Stimulated activated CD4-positive, alpha-beta T cell treated with anti-CD3 and anti-CD28 coated beads, Interleukin-2, amount 100 ng/mL, for 4 hours (primary cell): ENCODE measurements at regions not wholly inside any gene's neighbourhood (a gene's known extent, or its start where the extent isn't known, plus 50 kb on each side); places are given as distances from the start of the nearest gene placed in this dataset.

ENCODE experiments used
- DNase-seq: peaks from one replicate; pipeline ENCODE4 v3.0.0-alpha.2; 2020; ENCODE audit warnings: low read depth

DNA sequence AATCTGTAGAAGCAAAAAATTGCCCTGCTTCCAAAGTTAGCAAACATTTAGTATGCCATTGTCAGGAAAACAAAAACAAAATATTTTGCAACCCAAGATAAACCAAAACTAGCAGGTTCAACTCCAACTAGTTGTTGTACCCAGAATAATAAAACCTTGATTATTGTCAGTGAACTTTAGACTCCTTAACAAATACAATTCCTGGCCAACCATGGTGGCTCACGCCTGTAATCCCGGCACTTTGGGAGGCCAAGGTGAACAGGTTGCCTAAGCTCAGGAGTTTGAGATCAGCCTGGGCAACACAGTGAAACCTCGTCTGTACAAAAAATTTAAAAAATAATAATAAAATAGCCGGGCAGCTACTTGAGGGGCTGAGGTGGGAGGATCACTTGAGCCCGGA, 53.6 kb upstream of the EPCAM start:
- no peak for DNase-seq

DNA sequence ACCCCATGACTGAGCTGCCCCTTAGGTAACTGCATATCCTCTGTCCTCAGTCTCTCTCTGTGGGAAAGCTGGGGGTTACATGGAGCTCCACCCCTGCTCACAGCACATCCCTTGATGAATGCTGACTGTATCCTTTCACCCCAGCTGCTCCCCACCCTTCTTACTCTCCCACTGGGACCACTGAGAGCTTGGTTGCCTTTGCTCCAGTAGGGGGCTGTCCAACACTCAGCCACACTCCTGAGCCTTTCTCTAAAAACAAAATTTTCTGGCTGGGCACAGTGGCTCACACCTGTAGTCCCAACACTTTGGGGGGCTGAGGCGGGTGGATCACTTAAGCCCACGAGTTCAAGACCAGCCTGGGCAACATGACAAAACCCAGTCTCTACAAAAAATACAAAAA, 55.4 kb upstream of the EPCAM start:
- DNase-seq: no peak

DNA sequence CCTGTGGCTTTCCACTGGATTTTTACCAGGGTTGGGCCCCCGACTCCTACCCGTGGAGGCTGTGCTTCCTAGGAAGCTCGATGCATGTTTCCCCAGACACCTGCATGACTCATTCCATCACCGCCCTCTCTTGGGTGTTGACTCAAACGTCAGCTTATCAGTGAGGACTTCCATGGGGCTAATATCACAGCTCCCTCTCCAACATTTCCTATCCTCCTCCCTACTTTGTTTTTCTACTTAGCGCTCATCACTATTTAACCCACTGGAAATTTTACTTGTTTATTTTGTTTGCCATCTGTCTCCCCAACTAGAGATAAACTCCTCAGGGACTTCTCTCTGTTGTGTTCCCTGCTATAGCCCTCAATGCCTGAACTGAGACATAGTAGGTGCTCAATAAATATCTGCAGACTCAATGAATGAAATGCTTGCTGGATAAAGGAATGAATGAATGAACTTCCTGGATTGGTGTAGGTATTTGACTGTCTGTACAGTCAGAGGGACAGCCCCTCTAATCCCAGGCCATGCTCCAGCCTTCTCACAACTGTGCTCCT, 55.9 kb upstream of the EPCAM start:
- DNase-seq: no peak

DNA sequence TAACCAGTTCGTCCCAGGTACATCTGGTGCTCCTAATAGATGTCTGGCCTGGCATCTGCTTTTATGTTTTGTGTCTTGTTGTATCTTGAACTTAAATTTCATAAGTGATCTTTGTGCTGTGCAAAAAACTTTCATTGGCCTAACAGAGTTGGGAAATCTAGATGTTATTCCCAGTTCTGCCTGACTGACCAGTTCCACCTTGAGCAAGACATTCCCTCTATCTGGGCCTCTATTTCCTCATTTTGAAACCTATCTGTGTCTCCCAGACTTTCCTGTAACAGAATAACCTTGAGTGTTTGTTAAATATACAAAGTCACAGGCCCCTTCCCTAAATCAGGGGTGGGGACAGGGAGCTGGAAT, 56.6 kb upstream of the EPCAM start:
- DNase-seq: no peak

DNA sequence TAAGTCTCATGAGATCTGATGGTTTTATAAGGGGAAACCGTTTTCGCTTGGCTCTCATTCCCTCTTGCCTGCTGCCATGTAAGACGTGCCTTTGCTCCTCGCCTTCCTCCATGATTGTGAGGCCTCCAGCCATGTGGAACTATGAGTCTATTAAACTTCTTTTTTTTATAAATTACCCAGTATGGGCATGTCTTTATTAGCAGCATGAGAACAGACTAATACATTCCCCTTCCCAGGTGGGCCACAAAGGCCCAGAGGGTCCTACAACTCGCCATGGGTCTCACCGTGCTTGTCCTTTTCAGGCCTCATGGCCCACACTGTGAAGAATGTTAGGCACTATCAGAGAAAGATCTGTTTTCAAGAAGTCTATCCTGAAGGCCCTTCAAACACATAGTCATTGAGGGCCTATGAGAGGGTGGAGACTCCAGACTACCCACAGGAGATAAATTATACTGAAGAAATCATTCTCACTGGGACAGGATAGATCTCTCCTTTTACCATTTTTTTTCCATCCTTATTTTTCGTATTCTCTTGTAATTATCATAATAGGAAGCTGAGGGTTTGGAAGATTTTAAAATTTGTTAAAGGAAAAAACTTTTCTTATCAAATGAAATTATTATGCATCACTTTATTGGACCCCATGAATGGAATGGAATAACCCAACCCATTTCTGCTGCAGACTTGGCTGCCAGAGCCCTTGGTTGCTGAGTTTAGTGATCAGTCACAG, 57.2 kb upstream of the EPCAM start:
- no peak for DNase-seq

DNA sequence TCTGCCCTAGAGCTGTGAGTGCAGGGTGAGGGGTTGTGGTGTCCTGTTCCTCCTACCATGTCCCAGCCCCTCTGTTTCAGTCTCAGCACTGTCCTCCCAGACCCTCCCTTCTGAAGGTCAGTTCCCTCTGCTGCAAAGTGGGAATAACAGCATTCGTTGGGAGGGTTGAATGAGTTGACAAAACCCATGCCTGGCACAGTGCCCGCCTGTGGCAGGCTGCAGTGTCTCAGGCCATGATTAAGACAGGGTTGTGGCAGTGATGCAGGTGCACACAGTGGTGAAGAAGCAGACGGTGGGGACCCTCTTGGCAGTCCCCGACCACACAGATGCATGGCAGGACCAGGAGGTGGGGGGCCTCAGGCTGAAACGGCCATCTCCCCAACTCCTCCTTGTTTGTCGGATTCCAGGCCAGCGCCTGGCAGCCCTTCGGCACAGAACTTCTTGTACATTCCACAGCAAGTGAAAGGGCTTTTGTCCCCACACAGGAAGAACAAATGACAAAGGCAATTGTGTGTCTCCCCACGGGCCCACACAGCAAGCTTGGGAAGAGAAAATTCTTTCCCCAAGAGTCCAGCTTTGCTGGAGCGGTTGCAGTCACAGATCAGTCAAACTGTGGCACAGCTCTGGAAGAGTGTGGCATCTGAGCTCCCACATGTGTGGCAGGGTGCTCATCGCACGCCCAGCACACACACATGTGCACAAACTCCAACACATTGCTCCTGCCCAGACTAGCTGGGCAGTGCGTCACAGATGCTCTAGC, 58.1 kb upstream of the EPCAM start:
- DNase-seq: no peak

GRCh38 chr2:47309952-47310800, 58.9 kb upstream of the EPCAM start:
- DNase-seq: no peak

DNA sequence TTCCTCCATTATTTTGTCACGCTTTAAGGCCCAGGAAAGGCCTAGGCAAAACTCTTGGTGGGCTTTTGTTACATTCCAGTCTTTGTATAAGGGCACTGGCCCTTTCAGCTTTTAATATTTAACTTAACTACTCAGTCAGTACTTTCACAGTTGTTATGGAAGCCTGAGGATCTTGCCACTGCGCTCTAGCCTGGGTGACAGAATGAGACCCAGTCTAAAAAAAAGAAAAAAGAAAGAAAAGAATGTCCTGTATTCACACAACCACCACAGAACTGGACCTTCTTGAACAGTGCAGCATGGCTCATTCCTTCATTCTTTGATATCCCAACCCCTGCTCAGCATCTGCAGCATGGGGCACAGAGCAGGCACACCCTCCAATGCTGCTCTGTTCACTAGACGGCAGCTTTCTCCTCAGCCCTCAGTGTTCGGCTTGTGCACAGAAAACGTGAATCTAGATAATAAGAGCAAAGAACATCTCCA, 59.6 kb upstream of the EPCAM start:
- no peak for DNase-seq

- DNase-seq: no peak
These were observed 62.0 kb upstream of the EPCAM start for GRCh38 chr2:47307066-47307465.

DNA sequence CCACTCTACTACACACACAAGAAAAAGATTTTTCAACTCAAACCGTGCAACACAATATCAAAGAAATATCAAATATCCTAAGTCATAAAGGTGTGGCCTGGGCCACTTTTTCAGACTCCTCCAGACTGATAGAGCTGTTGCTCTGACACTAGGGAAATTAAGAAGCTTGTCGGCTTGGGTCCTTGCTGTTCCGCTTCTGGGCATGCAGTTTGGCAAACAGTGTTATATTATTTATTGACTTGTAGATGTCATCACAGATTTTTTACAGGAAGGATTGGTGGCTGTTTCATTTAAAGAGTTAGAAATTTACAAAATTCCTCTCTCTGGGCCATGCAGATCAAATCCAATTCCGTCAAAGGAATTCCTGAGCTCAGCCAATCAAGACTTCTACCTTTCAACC, 64.5 kb upstream of the EPCAM start:
- DNase-seq: no peak

DNA sequence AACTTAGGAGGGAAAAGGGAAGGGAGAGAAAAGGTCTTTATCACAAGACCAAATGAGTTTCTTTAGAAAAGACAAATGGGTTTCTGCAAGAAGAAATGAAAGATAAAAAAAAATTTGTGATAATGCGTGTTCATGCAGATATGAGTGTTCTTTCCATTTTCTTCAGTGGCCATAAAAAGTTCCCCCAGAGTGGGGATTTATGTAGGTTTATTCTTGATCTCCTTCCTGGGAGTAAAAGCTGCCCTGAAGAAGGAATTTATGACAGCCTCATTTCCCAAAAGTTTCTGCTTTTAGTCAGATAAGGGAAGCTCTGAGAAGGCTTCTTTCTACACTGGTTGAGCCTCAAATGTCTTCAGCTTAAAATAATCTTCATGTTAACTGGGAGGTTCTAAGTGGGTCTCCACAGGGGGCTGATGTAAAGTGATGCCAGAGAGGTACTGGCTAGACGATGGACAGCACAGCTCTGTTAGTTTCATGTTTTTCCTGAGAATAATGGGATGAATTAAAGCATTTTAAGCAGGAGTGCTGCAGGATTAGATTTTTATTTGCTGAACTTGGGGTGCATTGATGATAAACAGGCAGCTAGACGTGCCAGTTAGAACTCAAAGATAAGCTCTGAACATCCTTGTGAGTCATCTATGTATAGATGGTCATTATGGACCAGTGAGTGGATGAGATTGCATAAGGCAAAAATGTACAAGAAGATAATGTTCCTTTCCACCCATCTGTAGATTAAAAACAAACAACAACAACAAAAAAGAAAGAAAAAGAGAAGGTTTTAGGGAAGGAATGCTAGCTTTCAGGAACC, 65.6 kb upstream of the EPCAM start:
- no peak for DNase-seq

DNA sequence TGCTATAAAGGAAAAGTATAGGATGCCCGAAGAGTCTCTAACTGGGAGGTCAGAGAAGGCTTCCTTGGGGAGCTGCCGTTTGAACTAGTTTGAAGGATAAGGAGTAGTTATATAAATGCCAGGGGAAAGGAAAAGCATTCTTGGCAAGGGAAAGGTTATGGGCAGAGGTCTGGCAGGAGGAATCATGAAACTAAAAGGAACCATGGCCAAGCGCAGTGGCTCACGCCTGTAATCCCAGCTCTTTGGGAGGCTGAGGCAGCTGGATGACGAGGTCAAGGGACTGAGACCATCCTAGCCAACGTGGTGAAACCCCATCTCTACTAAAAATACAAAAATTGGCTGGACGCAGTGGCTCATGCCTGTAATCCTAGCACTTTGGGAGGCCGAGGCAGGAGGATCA, 66.8 kb upstream of the EPCAM start:
- no peak for DNase-seq

DNA sequence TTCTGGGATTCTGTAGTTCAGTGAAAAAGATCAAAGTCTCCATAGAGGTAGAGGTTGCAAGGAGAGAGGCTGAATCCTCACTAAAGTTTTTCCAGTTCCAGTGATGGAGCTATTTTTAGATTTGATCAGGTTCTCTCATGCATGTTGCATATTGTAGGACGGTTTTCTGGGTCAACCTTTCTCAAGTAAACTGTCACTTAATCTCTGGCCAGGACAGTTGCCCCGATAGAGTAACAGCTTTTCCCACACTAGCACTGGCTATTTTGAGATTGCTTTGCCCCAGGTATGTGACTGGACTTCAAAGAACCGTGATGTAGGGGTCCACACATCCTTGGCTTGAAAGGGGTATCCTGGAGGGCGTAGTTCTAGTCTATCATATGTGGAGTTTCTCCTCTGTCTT, 67.4 kb upstream of the EPCAM start:
- DNase-seq: no peak

- no peak for DNase-seq
These were observed 67.9 kb upstream of the EPCAM start for GRCh38 chr2:47301277-47301618.

GRCh38 chr2:47300609-47301276, 68.4 kb upstream of the EPCAM start:
- DNase-seq: no peak

GRCh38 chr2:47300081-47300480, 69.0 kb upstream of the EPCAM start:
- no peak for DNase-seq

DNA sequence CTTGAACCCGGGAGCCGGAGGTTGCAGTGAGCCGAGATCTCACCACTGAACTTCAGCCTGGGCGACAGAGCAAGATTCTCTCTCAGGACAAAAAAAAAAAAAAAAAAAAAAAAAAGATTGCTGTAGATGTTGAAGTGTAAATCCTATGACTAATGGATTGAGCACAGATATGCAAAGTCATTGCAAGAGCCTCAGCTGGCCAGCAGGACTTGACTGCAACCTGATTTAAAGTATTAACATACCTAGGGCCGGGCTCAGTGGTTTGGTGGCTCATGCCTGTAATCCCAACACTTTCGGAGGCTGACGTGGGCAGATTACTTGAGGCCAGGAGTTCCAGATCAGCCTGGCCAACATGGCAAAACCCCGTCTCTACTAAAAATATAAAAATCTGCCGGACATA, 69.6 kb upstream of the EPCAM start:
- no peak for DNase-seq

- DNase-seq: no peak
These were observed 70.3 kb upstream of the EPCAM start for GRCh38 chr2:47298771-47299170.

DNA sequence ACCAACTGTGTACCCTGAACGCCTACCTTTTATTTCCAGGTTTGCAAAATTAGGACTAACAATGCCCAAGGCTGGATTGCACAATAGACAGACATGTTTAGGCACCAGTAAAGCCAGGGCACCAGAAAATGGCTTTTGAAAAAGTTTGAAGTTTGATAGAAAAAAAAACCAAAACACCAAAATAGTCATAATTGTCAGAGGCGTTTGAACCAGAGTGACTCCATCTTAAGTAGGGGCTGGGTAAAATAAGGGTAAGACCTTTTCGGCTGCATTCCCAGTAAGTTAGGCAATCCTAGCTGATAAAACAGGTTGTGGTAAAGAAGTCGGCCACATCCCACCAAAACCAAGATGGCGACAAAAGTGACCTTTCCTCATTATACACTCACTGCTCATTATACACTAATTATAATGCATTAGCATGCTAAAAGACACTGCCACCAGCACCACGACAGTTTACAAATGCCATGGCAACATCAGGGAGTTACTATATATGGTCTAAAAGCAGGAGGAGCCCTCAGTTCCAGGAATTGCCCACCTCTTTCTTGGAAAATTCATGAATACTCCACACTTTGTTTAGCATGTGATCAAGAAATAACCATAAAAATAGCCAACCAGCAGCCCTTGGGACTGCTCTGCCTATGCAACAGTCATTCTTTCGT, 71.2 kb upstream of the EPCAM start:
- no peak for DNase-seq

- no peak for DNase-seq
These were observed 73.0 kb upstream of the EPCAM start for GRCh38 chr2:47295981-47296635.
